ENCODE measurements at regions not wholly inside any gene's neighbourhood (a gene's known extent, or its start where the extent isn't known, plus 50 kb on each side); places are given as distances from the start of the nearest gene placed in this dataset.
"Not testable (repeated sequence)": the region's sequence is repeated elsewhere in the genome, so short reads cannot be mapped to it uniquely, and the experiment has no call there.

DNA sequence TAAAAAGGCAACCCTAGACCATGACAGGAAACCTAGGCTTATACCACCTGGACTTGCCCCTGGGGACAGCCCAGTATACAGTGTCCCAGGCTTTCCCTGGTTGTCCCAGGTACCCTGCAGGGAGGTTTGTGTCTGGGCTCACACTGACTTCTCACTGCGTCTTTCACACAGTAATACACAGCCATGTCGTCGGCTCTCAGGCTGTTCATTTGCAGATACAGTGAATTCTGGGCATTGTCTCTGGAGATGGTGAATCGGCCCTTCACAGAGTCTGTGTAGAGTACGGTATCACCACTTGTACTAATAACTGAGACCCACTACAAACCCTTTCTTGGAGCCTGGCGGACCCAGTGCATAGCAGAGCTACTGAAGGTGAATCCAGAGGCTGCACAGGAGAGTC lies 1116.6 kb downstream of the TMEM121 start:
- TF ChIP-seq, protein P1, sequence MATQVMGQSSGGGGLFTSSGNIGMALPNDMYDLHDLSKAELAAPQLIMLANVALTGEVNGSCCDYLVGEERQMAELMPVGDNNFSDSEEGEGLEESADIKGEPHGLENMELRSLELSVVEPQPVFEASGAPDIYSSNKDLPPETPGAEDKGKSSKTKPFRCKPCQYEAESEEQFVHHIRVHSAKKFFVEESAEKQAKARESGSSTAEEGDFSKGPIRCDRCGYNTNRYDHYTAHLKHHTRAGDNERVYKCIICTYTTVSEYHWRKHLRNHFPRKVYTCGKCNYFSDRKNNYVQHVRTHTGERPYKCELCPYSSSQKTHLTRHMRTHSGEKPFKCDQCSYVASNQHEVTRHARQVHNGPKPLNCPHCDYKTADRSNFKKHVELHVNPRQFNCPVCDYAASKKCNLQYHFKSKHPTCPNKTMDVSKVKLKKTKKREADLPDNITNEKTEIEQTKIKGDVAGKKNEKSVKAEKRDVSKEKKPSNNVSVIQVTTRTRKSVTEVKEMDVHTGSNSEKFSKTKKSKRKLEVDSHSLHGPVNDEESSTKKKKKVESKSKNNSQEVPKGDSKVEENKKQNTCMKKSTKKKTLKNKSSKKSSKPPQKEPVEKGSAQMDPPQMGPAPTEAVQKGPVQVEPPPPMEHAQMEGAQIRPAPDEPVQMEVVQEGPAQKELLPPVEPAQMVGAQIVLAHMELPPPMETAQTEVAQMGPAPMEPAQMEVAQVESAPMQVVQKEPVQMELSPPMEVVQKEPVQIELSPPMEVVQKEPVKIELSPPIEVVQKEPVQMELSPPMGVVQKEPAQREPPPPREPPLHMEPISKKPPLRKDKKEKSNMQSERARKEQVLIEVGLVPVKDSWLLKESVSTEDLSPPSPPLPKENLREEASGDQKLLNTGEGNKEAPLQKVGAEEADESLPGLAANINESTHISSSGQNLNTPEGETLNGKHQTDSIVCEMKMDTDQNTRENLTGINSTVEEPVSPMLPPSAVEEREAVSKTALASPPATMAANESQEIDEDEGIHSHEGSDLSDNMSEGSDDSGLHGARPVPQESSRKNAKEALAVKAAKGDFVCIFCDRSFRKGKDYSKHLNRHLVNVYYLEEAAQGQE (IDR thresholded peaks at IDR 0.05): not testable (repeated sequence)
- TF ChIP-seq, protein P2, sequence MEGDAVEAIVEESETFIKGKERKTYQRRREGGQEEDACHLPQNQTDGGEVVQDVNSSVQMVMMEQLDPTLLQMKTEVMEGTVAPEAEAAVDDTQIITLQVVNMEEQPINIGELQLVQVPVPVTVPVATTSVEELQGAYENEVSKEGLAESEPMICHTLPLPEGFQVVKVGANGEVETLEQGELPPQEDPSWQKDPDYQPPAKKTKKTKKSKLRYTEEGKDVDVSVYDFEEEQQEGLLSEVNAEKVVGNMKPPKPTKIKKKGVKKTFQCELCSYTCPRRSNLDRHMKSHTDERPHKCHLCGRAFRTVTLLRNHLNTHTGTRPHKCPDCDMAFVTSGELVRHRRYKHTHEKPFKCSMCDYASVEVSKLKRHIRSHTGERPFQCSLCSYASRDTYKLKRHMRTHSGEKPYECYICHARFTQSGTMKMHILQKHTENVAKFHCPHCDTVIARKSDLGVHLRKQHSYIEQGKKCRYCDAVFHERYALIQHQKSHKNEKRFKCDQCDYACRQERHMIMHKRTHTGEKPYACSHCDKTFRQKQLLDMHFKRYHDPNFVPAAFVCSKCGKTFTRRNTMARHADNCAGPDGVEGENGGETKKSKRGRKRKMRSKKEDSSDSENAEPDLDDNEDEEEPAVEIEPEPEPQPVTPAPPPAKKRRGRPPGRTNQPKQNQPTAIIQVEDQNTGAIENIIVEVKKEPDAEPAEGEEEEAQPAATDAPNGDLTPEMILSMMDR (IDR thresholded peaks at IDR 0.05; ENCODE audit: low read depth, low read length, missing input control): not testable (repeated sequence)
- not testable (repeated sequence) for TF ChIP-seq FOXA1, RAD21 (IDR thresholded peaks at IDR 0.05)
